ENCODE measurements at regions not wholly inside any gene's neighbourhood (a gene's known extent, or its start where the extent isn't known, plus 50 kb on each side); places are given as distances from the start of the nearest gene placed in this dataset.
"Not testable (repeated sequence)": the region's sequence is repeated elsewhere in the genome, so short reads cannot be mapped to it uniquely, and the experiment has no call there.

DNA sequence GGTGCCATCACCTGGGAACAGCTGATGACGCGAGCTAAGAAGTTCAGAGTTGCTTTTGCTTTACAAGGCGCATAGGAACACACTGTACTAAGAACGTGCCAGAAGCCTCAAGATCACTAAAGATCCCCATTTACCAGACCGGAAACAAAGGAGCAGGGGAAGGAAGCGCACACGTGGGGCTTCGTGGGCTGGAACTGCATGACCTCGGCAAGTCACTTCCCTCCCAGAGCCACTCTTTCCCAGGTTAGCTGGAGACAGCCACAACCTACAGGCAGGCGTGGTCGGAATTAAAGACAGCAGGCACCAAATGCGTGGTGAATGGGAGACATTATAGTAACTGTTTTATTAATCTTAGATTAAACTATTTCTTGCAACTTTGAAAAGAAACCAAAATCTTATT is 154.9 kb upstream of the IQSEC1 start:
- TF ChIP-seq, protein P1, sequence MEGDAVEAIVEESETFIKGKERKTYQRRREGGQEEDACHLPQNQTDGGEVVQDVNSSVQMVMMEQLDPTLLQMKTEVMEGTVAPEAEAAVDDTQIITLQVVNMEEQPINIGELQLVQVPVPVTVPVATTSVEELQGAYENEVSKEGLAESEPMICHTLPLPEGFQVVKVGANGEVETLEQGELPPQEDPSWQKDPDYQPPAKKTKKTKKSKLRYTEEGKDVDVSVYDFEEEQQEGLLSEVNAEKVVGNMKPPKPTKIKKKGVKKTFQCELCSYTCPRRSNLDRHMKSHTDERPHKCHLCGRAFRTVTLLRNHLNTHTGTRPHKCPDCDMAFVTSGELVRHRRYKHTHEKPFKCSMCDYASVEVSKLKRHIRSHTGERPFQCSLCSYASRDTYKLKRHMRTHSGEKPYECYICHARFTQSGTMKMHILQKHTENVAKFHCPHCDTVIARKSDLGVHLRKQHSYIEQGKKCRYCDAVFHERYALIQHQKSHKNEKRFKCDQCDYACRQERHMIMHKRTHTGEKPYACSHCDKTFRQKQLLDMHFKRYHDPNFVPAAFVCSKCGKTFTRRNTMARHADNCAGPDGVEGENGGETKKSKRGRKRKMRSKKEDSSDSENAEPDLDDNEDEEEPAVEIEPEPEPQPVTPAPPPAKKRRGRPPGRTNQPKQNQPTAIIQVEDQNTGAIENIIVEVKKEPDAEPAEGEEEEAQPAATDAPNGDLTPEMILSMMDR (IDR thresholded peaks at IDR 0.05; ENCODE audit: low read length) = not testable (repeated sequence)
- not testable (repeated sequence) for TF ChIP-seq EZH2 (optimal IDR thresholded peaks at IDR 0.05; ENCODE audit: low read depth, low read length); EZH2phosphoT487 (IDR thresholded peaks at IDR 0.05; ENCODE audit: low read length)
